ENCODE measurements at regions not wholly inside any gene's neighbourhood (a gene's known extent, or its start where the extent isn't known, plus 50 kb on each side); places are given as distances from the start of the nearest gene placed in this dataset.

- no peak overlapping the region for H3K14ac ChIP-seq (ENCODE audit: insufficient read length)
- H3K9me3 ChIP-seq (ENCODE audit: insufficient read depth in 2 of 2, low read depth in 1 of 2, low read length in 1 of 2), result 0 out of 4 replicates have a peak, but pooled peaks cover under 1 to 4% of the 10 kb centered on the region in 2 experiments
- no peak for FAIRE-seq
- H3K27ac ChIP-seq (ENCODE audit: low read depth, low read length), result no peak overlapping the region
- no peak overlapping the region for H2BK12ac ChIP-seq (ENCODE audit: low read depth, low read length)
- H4K20me1 ChIP-seq (replicated peaks in 1 of 2; ENCODE audit: control insufficient read depth in 1 of 2, insufficient read depth in 2 of 2, low read length in 2 of 2), result no peaks in the 10 kb centered on the region
- H3K4ac ChIP-seq (replicated peaks; ENCODE audit: insufficient read length, low read depth, low read length), result no peak overlapping the region
- ChIA-PET POLR2A (ENCODE audit: partially characterized antibody) (no interaction called here), CTCF (ENCODE audit: partially characterized antibody) (interaction anchor here (0.8 kb wide), 1 partner anchor 30 kb away, joined by 4 read pairs; no protein-coding TSS in a partner anchor)
- H3K79me2 ChIP-seq (ENCODE audit: control insufficient read depth in 1 of 2, insufficient read depth in 2 of 2, low read length in 2 of 2), result no peaks in the 10 kb centered on the region
- no peak overlapping the region for H4K5ac ChIP-seq (ENCODE audit: insufficient read length, low read depth, low read length)
- no peak overlapping the region for H3K9ac ChIP-seq (replicated peaks in 1 of 4; ENCODE audit: extremely low read depth in 1 of 4, low read depth in 3 of 4, low read length in 3 of 4)
- no peak overlapping the region for H3K4me3 ChIP-seq (ENCODE audit: extremely low read depth in 1 of 4, insufficient read depth in 2 of 4, low read depth in 3 of 4, low read length in 4 of 4)
- H4K8ac ChIP-seq (ENCODE audit: extremely low read depth, insufficient read depth, low read length), result no peak overlapping the region
- H3K36me3 ChIP-seq (ENCODE audit: control insufficient read depth in 2 of 4, insufficient read depth in 4 of 4, low read length in 3 of 4), result no peaks in the 10 kb centered on the region
- H3K4me2 ChIP-seq (ENCODE audit: insufficient read depth in 1 of 2, low read depth in 2 of 2, low read length in 2 of 2), result no peak overlapping the region
- 91% methylated on average over 10 of the region's 10 CpGs; no CpG with 5 or more reads in 1 of the 2 experiments for WGBS, 2 experiments (ENCODE audit: extremely low coverage in 1 of 2, insufficient coverage in 1 of 2, insufficient read length in 1 of 2, insufficient replicate concordance in 2 of 2, low coverage in 1 of 2, low lambda C conversion rate in 2 of 2, missing lambda C conversion rate in 1 of 2)
- no peaks in the 10 kb centered on the region for H3K23me2 ChIP-seq (ENCODE audit: low read depth, low read length)
- H3K79me1 ChIP-seq (ENCODE audit: low read depth, low read length), result no peaks in the 10 kb centered on the region
- H3K18ac ChIP-seq (ENCODE audit: extremely low read depth, low read length), result no peak overlapping the region
- no peak overlapping the region for H2BK15ac ChIP-seq (ENCODE audit: low read length)
- H2BK120ac ChIP-seq (replicated peaks; ENCODE audit: low read depth, low read length), result no peak overlapping the region
- H2AFZ ChIP-seq (ENCODE audit: low read length), result no peak overlapping the region
- H3K27me3 ChIP-seq (replicated peaks in 1 of 4; ENCODE audit: control insufficient read depth in 3 of 4, extremely low read depth in 1 of 4, insufficient read depth in 3 of 4, low read length in 3 of 4), result no peaks in the 10 kb centered on the region
- no peak overlapping the region for H3K56ac ChIP-seq (replicated peaks; ENCODE audit: insufficient read length, low read depth, low read length)
- H2BK5ac ChIP-seq (ENCODE audit: low read depth, low read length), result no peak overlapping the region
- peak in 1 of 2 experiments; percentile 24 for DNase-seq (ENCODE audit: low read depth in 1 of 2, low spot score in 2 of 2)
- no peak overlapping the region for H2AK5ac ChIP-seq (ENCODE audit: low read depth, low read length)
- no peak overlapping the region for H4K91ac ChIP-seq (replicated peaks; ENCODE audit: insufficient read length, low read length)
- H3K23ac ChIP-seq (ENCODE audit: insufficient read length), result no peak overlapping the region
- H3K4me1 ChIP-seq (replicated peaks in 1 of 4; ENCODE audit: control insufficient read depth in 3 of 4, insufficient read depth in 4 of 4, low read length in 3 of 4), result no peaks in the 10 kb centered on the region
- no peak overlapping the region for H2BK20ac ChIP-seq (ENCODE audit: low read length)
- TF ChIP-seq CTBP2 (IDR thresholded peaks at IDR 0.05; ENCODE audit: borderline replicate concordance, insufficient read depth, insufficient read length, low read length) (no peak), BACH1 (IDR thresholded peaks at IDR 0.05; ENCODE audit: low read length) (no peak), PHF8 (conservative IDR thresholded peaks at IDR 0.05; ENCODE audit: low read depth, low read length) (no peak), HDAC2 (IDR thresholded peaks at IDR 0.05; ENCODE audit: borderline replicate concordance in 1 of 2, low read depth in 2 of 2, low read length in 2 of 2) (no peak), ATF3 (IDR thresholded peaks at IDR 0.05; ENCODE audit: insufficient read depth, low read depth, low read length) (no peak), KDM1A (IDR thresholded peaks at IDR 0.05; ENCODE audit: borderline replicate concordance, low read length) (no peak), SP2 (IDR thresholded peaks at IDR 0.05; ENCODE audit: low read length) (no peak), JUN (IDR thresholded peaks at IDR 0.05; ENCODE audit: low read depth, low read length) (no peak), RFX5 (IDR thresholded peaks at IDR 0.05; ENCODE audit: borderline replicate concordance, low read depth, low read length) (no peak), SIX5 (IDR thresholded peaks at IDR 0.05; ENCODE audit: low read depth, low read length) (no peak), EZH2 (IDR thresholded peaks at IDR 0.05; ENCODE audit: low read depth, low read length, severe bottlenecking) (no peak), CHD2 (IDR thresholded peaks at IDR 0.05; ENCODE audit: low read length) (no peak), RXRA (IDR thresholded peaks at IDR 0.05; ENCODE audit: insufficient read depth, low read depth, low read length) (no peak)
Measured at GRCh38 chr1:243984788-243985187, 66.3 kb upstream of the ZBTB18 start.

Data from H1 (cell line).